ENCODE measurements at regions not wholly inside any gene's neighbourhood (a gene's known extent, or its start where the extent isn't known, plus 50 kb on each side); places are given as distances from the start of the nearest gene placed in this dataset.

DNA sequence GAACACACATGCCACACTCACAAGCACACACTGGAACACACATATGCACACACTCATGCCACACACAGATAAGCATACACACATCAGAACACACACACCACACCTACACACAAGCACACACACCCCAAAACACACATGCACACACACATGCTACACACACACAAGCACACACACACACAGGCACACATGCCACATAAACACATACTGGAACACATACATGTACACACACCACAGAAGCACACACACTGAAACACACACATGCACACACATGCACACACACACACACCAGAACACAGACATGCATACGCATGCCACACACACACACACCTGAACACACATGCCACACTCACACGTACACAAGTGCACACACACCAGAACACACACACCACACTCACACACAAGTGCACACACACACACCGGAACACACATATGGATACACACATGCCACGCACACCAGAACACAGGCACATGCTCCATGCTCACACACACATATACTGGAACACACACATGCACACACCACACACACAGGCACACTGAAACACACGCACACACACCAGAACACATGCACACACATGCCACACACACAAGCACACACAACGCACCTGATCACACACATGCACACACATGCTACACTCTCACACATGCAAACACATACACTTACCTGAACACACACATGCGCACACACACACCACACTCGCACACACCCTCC, 78.0 kb upstream of the IRX4 start:
- Histone ChIP-seq H3K27ac (no peak overlapping the region), H3K36me3 (ENCODE audit: insufficient read depth) (no peaks in the 10 kb centered on the region), H3K4me2 (no peak overlapping the region), H3K4me3 (IDR thresholded peaks at IDR 0.05; ENCODE audit: insufficient read depth, low read depth, low read length) (no peak overlapping the region), H4K20me1 (ENCODE audit: insufficient read depth) (no peaks in the 10 kb centered on the region), H3K9ac (no peak overlapping the region), H3K27me3 (ENCODE audit: insufficient read depth, low read depth) (no peaks in the 10 kb centered on the region), H2AFZ (ENCODE audit: low read depth) (no peak overlapping the region), H3K4me1 (ENCODE audit: low read depth, poor library complexity, severe bottlenecking) (no peaks in the 10 kb centered on the region), H3K79me2 (ENCODE audit: insufficient read depth, low read depth) (no peaks in the 10 kb centered on the region)
- TF ChIP-seq CTCF (conservative IDR thresholded peaks at IDR 0.05; ENCODE audit: low read depth, low read length) = no peak

- Histone ChIP-seq H3K4me2 (no peak overlapping the region), H3K27me3 (ENCODE audit: insufficient read depth, low read depth) (no peaks in the 10 kb centered on the region), H3K9ac (no peak overlapping the region), H3K27ac (no peak overlapping the region), H3K4me1 (ENCODE audit: low read depth, poor library complexity, severe bottlenecking) (no peaks in the 10 kb centered on the region), H2AFZ (ENCODE audit: low read depth) (no peak overlapping the region), H4K20me1 (ENCODE audit: insufficient read depth) (no peaks in the 10 kb centered on the region), H3K4me3 (IDR thresholded peaks at IDR 0.05; ENCODE audit: insufficient read depth, low read depth, low read length) (no peak overlapping the region), H3K36me3 (ENCODE audit: insufficient read depth) (no peaks in the 10 kb centered on the region), H3K79me2 (ENCODE audit: insufficient read depth, low read depth) (no peaks in the 10 kb centered on the region)
- no peak for TF ChIP-seq CTCF (conservative IDR thresholded peaks at IDR 0.05; ENCODE audit: low read depth, low read length)
Observed at GRCh38 chr5:1959725-1960581, 77.2 kb upstream of the IRX4 start.

DNA sequence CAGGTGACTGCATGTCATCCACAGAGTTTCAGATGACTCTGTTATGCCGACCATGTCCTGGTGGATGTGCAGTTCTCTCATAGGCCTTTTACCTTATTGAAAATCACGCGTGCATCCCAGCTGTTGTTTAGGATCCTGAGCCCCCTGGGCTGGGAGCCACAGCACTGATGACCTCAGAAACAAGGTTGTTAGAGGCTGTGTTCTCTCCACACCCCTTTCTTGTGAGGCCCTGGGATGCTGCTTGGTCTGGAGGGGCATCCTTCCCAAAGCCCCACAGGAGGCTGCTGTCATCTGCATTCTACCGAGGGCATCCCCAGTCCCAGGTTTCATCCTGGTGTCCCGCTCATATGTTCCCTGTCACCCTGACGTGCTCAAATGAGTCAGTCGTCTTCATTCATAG, 76.5 kb upstream of the IRX4 start:
- no peaks in the 10 kb centered on the region for H3K27me3 ChIP-seq (ENCODE audit: insufficient read depth, low read depth)
- H3K4me3 ChIP-seq (IDR thresholded peaks at IDR 0.05; ENCODE audit: insufficient read depth, low read depth, low read length) = no peak overlapping the region
- no peak overlapping the region for H3K27ac ChIP-seq
- H3K79me2 ChIP-seq (ENCODE audit: insufficient read depth, low read depth) = no peaks in the 10 kb centered on the region
- H3K36me3 ChIP-seq (ENCODE audit: insufficient read depth) = no peaks in the 10 kb centered on the region
- no peak overlapping the region for H2AFZ ChIP-seq (ENCODE audit: low read depth)
- no peak for TF ChIP-seq CTCF (conservative IDR thresholded peaks at IDR 0.05; ENCODE audit: low read depth, low read length)
- H3K4me2 ChIP-seq = no peak overlapping the region
- H3K9ac ChIP-seq = no peak overlapping the region
- H4K20me1 ChIP-seq (ENCODE audit: insufficient read depth) = no peaks in the 10 kb centered on the region
- no peaks in the 10 kb centered on the region for H3K4me1 ChIP-seq (ENCODE audit: low read depth, poor library complexity, severe bottlenecking)

DNA sequence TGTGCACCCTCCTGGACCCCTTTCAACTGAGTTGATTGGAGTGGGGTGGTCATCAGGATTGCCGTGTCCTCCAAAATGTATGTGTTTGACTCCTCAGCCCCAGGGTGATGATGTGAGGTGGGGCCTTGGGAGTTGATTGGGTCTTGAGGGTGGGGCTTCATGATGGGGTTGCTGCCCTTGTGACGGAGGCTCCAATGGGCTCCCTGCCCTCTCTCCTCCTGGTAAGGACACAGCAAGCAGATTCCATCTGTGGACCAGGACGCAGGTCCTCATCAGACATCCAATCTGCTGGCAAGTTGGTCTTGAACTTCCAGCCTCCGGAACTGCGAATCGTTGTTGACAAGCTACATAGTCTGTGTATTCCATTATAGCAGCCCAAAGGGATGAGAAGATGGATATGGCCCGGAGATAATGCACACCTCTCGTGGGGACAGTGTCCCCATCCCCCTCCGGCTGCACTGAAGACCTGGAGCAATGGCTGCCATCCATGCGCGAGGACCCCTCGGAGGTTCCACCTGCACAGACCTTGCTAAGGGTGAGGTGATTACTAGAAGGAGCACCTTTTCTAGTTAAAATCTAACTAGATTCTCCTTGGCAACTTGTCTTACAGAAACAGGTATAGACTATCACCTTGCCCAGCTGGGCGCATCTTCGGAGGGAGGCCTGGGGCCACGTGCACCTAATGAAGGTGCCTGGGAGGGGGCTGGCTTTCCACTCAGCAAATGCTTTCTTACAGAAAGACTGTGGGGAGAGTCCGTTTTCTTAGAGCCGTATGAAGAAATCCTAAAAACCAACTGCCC, 75.7 kb upstream of the IRX4 start:
- no peak overlapping the region for H3K4me3 ChIP-seq (IDR thresholded peaks at IDR 0.05; ENCODE audit: insufficient read depth, low read depth, low read length)
- no peaks in the 10 kb centered on the region for H3K36me3 ChIP-seq (ENCODE audit: insufficient read depth)
- no peaks in the 10 kb centered on the region for H3K79me2 ChIP-seq (ENCODE audit: insufficient read depth, low read depth)
- H3K4me1 ChIP-seq (ENCODE audit: low read depth, poor library complexity, severe bottlenecking) = no peaks in the 10 kb centered on the region
- H3K9ac ChIP-seq = no peak overlapping the region
- no peak overlapping the region for H3K27ac ChIP-seq
- H3K4me2 ChIP-seq = no peak overlapping the region
- H3K27me3 ChIP-seq (ENCODE audit: insufficient read depth, low read depth) = no peaks in the 10 kb centered on the region
- no peaks in the 10 kb centered on the region for H4K20me1 ChIP-seq (ENCODE audit: insufficient read depth)
- no peak for TF ChIP-seq CTCF (conservative IDR thresholded peaks at IDR 0.05; ENCODE audit: low read depth, low read length)
- no peak overlapping the region for H2AFZ ChIP-seq (ENCODE audit: low read depth)

Data from KMS-11 (cell line).